ENCODE measurements at regions not wholly inside any gene's neighbourhood (a gene's known extent, or its start where the extent isn't known, plus 50 kb on each side); places are given as distances from the start of the nearest gene placed in this dataset.

GRCh38 chr12:84727961-84728360 lies 184.6 kb downstream of the SLC6A15 start:
- Mint-ChIP-seq H3K4me3 (no peak overlapping the region), H3K4me1 (no peaks in the 10 kb centered on the region), H3K27me3 (no peaks in the 10 kb centered on the region), H3K36me3 (ENCODE audit: low read depth) (no peaks in the 10 kb centered on the region), H3K9me3 (no peaks in the 10 kb centered on the region), H3K27ac (no peak overlapping the region)
- POLR2A ChIA-PET, result no interaction called here
- no peak for DNase-seq
- CTCF ChIA-PET, result no interaction called here

GRCh38 chr12:84726780-84727179 lies 185.8 kb downstream of the SLC6A15 start:
- H3K36me3 Mint-ChIP-seq (ENCODE audit: low read depth), result no peaks in the 10 kb centered on the region
- H3K9me3 Mint-ChIP-seq, result no peaks in the 10 kb centered on the region
- no peaks in the 10 kb centered on the region for H3K27me3 Mint-ChIP-seq
- DNase-seq, result no peak
- H3K4me1 Mint-ChIP-seq, result no peaks in the 10 kb centered on the region
- H3K27ac Mint-ChIP-seq, result no peak overlapping the region
- ChIA-PET CTCF (no interaction called here), POLR2A (no interaction called here)
- no peak overlapping the region for H3K4me3 Mint-ChIP-seq

GRCh38 chr12:84723988-84724387 lies 188.6 kb downstream of the SLC6A15 start:
- ChIA-PET POLR2A (no interaction called here), CTCF (no interaction called here)

GRCh38 chr12:84719997-84720396 lies 192.6 kb downstream of the SLC6A15 start:
- H3K9me3 Mint-ChIP-seq, result no peaks in the 10 kb centered on the region
- CTCF ChIA-PET, result no interaction called here
- no peak for DNase-seq
- no peak overlapping the region for H3K27ac Mint-ChIP-seq
- no peaks in the 10 kb centered on the region for H3K4me1 Mint-ChIP-seq
- no peak overlapping the region for H3K4me3 Mint-ChIP-seq
- no peaks in the 10 kb centered on the region for H3K27me3 Mint-ChIP-seq
- no peaks in the 10 kb centered on the region for H3K36me3 Mint-ChIP-seq (ENCODE audit: low read depth)
- POLR2A ChIA-PET, result no interaction called here

More at GRCh38 chr12:84723988-84724387, 188.6 kb downstream of the SLC6A15 start:
- DNase-seq, result no peak
- Mint-ChIP-seq H3K36me3 (ENCODE audit: low read depth) (no peaks in the 10 kb centered on the region), H3K9me3 (no peaks in the 10 kb centered on the region), H3K4me1 (no peaks in the 10 kb centered on the region), H3K27me3 (no peaks in the 10 kb centered on the region), H3K4me3 (no peak overlapping the region), H3K27ac (no peak overlapping the region)

- H3K9me3 Mint-ChIP-seq, result no peaks in the 10 kb centered on the region
- ChIA-PET CTCF (no interaction called here), POLR2A (no interaction called here)
- DNase-seq, result no peak
- no peak overlapping the region for H3K27ac Mint-ChIP-seq
- no peaks in the 10 kb centered on the region for H3K4me1 Mint-ChIP-seq
- H3K27me3 Mint-ChIP-seq, result no peaks in the 10 kb centered on the region
- H3K36me3 Mint-ChIP-seq (ENCODE audit: low read depth), result no peaks in the 10 kb centered on the region
- no peak overlapping the region for H3K4me3 Mint-ChIP-seq
Measured at GRCh38 chr12:84718906-84719305, 193.7 kb downstream of the SLC6A15 start.

GRCh38 chr12:84712747-84713146 lies 199.9 kb downstream of the SLC6A15 start:
- DNase-seq, result no peak
- no peaks in the 10 kb centered on the region for H3K27me3 Mint-ChIP-seq
- ChIA-PET CTCF (no interaction called here), POLR2A (no interaction called here)
- no peaks in the 10 kb centered on the region for H3K9me3 Mint-ChIP-seq
- H3K27ac Mint-ChIP-seq, result no peak overlapping the region
- H3K4me3 Mint-ChIP-seq, result no peak overlapping the region
- H3K36me3 Mint-ChIP-seq (ENCODE audit: low read depth), result no peaks in the 10 kb centered on the region
- no peaks in the 10 kb centered on the region for H3K4me1 Mint-ChIP-seq

GRCh38 chr12:84706374-84706773 lies 206.2 kb downstream of the SLC6A15 start:
- Mint-ChIP-seq H3K9me3 (no peaks in the 10 kb centered on the region), H3K36me3 (ENCODE audit: low read depth) (no peaks in the 10 kb centered on the region), H3K4me3 (no peak overlapping the region), H3K27me3 (no peaks in the 10 kb centered on the region), H3K27ac (no peak overlapping the region), H3K4me1 (peaks cover 2% of the 10 kb centered on the region)
- POLR2A ChIA-PET, result no interaction called here
- DNase-seq, result no peak
- CTCF ChIA-PET, result no interaction called here

GRCh38 chr12:84704856-84705255 lies 207.7 kb downstream of the SLC6A15 start:
- DNase-seq, result no peak
- no peaks in the 10 kb centered on the region for H3K36me3 Mint-ChIP-seq (ENCODE audit: low read depth)
- H3K4me1 Mint-ChIP-seq, result peaks cover 2% of the 10 kb centered on the region
- no peak overlapping the region for H3K4me3 Mint-ChIP-seq
- ChIA-PET POLR2A (no interaction called here), CTCF (no interaction called here)
- H3K9me3 Mint-ChIP-seq, result no peaks in the 10 kb centered on the region
- H3K27me3 Mint-ChIP-seq, result no peaks in the 10 kb centered on the region
- no peak overlapping the region for H3K27ac Mint-ChIP-seq

- Mint-ChIP-seq H3K36me3 (ENCODE audit: low read depth) (no peaks in the 10 kb centered on the region), H3K4me3 (no peak overlapping the region), H3K27ac (no peak overlapping the region), H3K4me1 (peaks cover 2% of the 10 kb centered on the region), H3K9me3 (no peaks in the 10 kb centered on the region), H3K27me3 (no peaks in the 10 kb centered on the region)
- ChIA-PET POLR2A (no interaction called here), CTCF (no interaction called here)
- no peak for DNase-seq
Measured at GRCh38 chr12:84702001-84702400, 210.6 kb downstream of the SLC6A15 start.

- no peak overlapping the region for H3K4me3 Mint-ChIP-seq
- ChIA-PET CTCF (no interaction called here), POLR2A (no interaction called here)
- H3K27ac Mint-ChIP-seq, result no peak overlapping the region
- H3K9me3 Mint-ChIP-seq, result no peaks in the 10 kb centered on the region
- H3K27me3 Mint-ChIP-seq, result no peaks in the 10 kb centered on the region
- H3K36me3 Mint-ChIP-seq (ENCODE audit: low read depth), result no peaks in the 10 kb centered on the region
- H3K4me1 Mint-ChIP-seq, result peaks cover 2% of the 10 kb centered on the region
- no peak for DNase-seq
Measured at GRCh38 chr12:84701041-84701440, 211.6 kb downstream of the SLC6A15 start.

- DNase-seq, result no peak
- CTCF ChIA-PET, result no interaction called here
- Mint-ChIP-seq H3K9me3 (no peaks in the 10 kb centered on the region), H3K4me1 (peaks cover 2% of the 10 kb centered on the region), H3K4me3 (no peak overlapping the region), H3K27me3 (no peaks in the 10 kb centered on the region), H3K36me3 (ENCODE audit: low read depth) (no peaks in the 10 kb centered on the region), H3K27ac (no peak overlapping the region)
- POLR2A ChIA-PET, result no interaction called here
Measured at GRCh38 chr12:84698576-84699333, 213.8 kb downstream of the SLC6A15 start.

- H3K36me3 Mint-ChIP-seq (ENCODE audit: low read depth), result no peaks in the 10 kb centered on the region
- no peaks in the 10 kb centered on the region for H3K27me3 Mint-ChIP-seq
- H3K9me3 Mint-ChIP-seq, result no peaks in the 10 kb centered on the region
- H3K4me1 Mint-ChIP-seq, result peaks cover under 1% of the 10 kb centered on the region
- no peak overlapping the region for H3K4me3 Mint-ChIP-seq
- CTCF ChIA-PET, result no interaction called here
- H3K27ac Mint-ChIP-seq, result no peak overlapping the region
- no peak for DNase-seq
- POLR2A ChIA-PET, result no interaction called here
Measured at GRCh38 chr12:84696908-84697540, 215.6 kb downstream of the SLC6A15 start.

- ChIA-PET CTCF (no interaction called here), POLR2A (no interaction called here)
- H3K4me1 Mint-ChIP-seq, result no peaks in the 10 kb centered on the region
- H3K4me3 Mint-ChIP-seq, result no peak overlapping the region
- H3K36me3 Mint-ChIP-seq (ENCODE audit: low read depth), result no peaks in the 10 kb centered on the region
- no peaks in the 10 kb centered on the region for H3K27me3 Mint-ChIP-seq
- DNase-seq, result no peak
- no peak overlapping the region for H3K27ac Mint-ChIP-seq
- H3K9me3 Mint-ChIP-seq, result no peaks in the 10 kb centered on the region
Measured at GRCh38 chr12:84696281-84696680, 216.3 kb downstream of the SLC6A15 start.

- no peaks in the 10 kb centered on the region for H3K4me1 Mint-ChIP-seq
- H3K36me3 Mint-ChIP-seq (ENCODE audit: low read depth), result no peaks in the 10 kb centered on the region
- H3K27ac Mint-ChIP-seq, result no peak overlapping the region
- no peaks in the 10 kb centered on the region for H3K9me3 Mint-ChIP-seq
- ChIA-PET CTCF (no interaction called here), POLR2A (no interaction called here)
- no peak overlapping the region for H3K4me3 Mint-ChIP-seq
- H3K27me3 Mint-ChIP-seq, result no peaks in the 10 kb centered on the region
- DNase-seq, result no peak
Measured at GRCh38 chr12:84694116-84694515, 218.5 kb downstream of the SLC6A15 start.

All from activated CD4-positive, alpha-beta memory T cell treated with anti-CD3 and anti-CD28 coated beads, Interleukin-2, amount 10 ng/mL, durations not matched to agents 7 days and 5 days (primary cell).